Stomach (tissue), 8 donors: ENCODE measurements at regions not wholly inside any gene's neighbourhood (a gene's known extent, or its start where the extent isn't known, plus 50 kb on each side); places are given as distances from the start of the nearest gene placed in this dataset.

Experiments
- DNase-seq, 2 donors: peaks; one replicate each; pipeline versions ENCODE4 v3.0.0 to v3.0.0-alpha.2; 2013 to 2019
- H3K27ac ChIP-seq, 5 donors: fragments of 200-600 bp in 4 of 5; sonication (generic) in 4 of 5; one replicate each; pipeline ENCODE4 v1.5.1; 2013 to 2019; ENCODE audit warnings: mild to moderate bottlenecking in 1 of 5, moderate library complexity in 1 of 5
- H3K27me3 ChIP-seq, 3 donors: fragments of 200-600 bp; sonication (generic); one replicate each; pipeline ENCODE4 v1.5.1; 2017 to 2019; ENCODE audit warnings: mixed run types in 1 of 3
- H3K36me3 ChIP-seq, 4 donors: fragments of 200-600 bp; sonication (generic); 1 replicate in 3 of 4; 2 replicates in 1 of 4; pipeline ENCODE4 v1.5.1; 2016 to 2019
- H3K4me1 ChIP-seq, 4 donors: fragments of 200-600 bp; sonication (generic); one replicate each; pipeline ENCODE4 v1.5.1; 2016 to 2019
- H3K4me3 ChIP-seq, 4 donors: fragments of 200-600 bp; sonication (generic) in 3 of 4; one replicate each; pipeline ENCODE4 v1.5.1; 2016 to 2019; ENCODE audit warnings: mild to moderate bottlenecking in 1 of 4
- H3K9me3 ChIP-seq, 4 donors: fragments of 200-600 bp; sonication (generic); one replicate each; pipeline ENCODE4 v1.5.1; 2016 to 2019
- CTCF ChIP-seq, 7 experiments: fragments of 450-650 bp in 4 of 7; fragments of 200-600 bp in 3 of 7; sonication (generic) in 3 of 7; IDR thresholded peaks; one replicate each; pipeline ENCODE4 v1.5.1; 2016 to 2019; ENCODE audit warnings: antibody characterized with exemption in 7 of 7, control low read depth in 2 of 7, mild to moderate bottlenecking in 1 of 7
- EP300 ChIP-seq: sonication (generic); formaldehyde crosslinking; IDR thresholded peaks from one replicate; pipeline ENCODE4 v1.6.1; 2017; ENCODE audit warnings: antibody characterized with exemption
- POLR2A ChIP-seq, 4 donors: fragments of 450-650 bp; IDR thresholded peaks; one replicate each; pipeline ENCODE4 v1.6.1; 2016; ENCODE audit warnings: antibody characterized with exemption in 4 of 4, control low read depth in 2 of 4, mild to moderate bottlenecking in 1 of 4, moderate library complexity in 1 of 4
- POLR2AphosphoS5 ChIP-seq, 3 donors: sonication (generic); formaldehyde crosslinking; IDR thresholded peaks; one replicate each; pipeline ENCODE4 v1.6.1; 2016; ENCODE audit warnings: antibody characterized with exemption in 3 of 3
- WGBS, 5 donors: extraction: QIAGEN DNeasy Blood & Tissue Kit in 3 of 5; methylation state at CpG; one replicate each; pipeline versions ENCODE4 v1.1.5 to v1.1.7; 2013 to 2018; 5-methylcytosine and 5-hydroxymethylcytosine counted together
- intact Hi-C: fragments of 100-400 bp; cut with DNase I; formaldehyde crosslinking; loops from one replicate; pipeline ENCODE4 v1.15.1; 2023; ENCODE audit warnings: low total_unique reads
- donor health status: healthy with polysubstance abuse.
- donor health status: Bipolar disorder and iron deficiency.
- donor health status: healthy.

GRCh38 chr13:48155848-48156247 is 60.9 kb upstream of the MED4 start:
- peak in 1 of 2 donors; percentile 60 for DNase-seq
- intact Hi-C loops: no loop called here
- H3K27ac ChIP-seq: peak overlapping the region; percentile 27 to 77 (median 60)

GRCh38 chr13:48154671-48155070 is 59.8 kb upstream of the MED4 start:
- no peak for DNase-seq
- H3K36me3 ChIP-seq: no peaks in the 10 kb centered on the region
- peak overlapping the region in 1 of 5 donors; percentile 77 for H3K27ac ChIP-seq
- H3K9me3 ChIP-seq: no peaks in the 10 kb centered on the region
- TF ChIP-seq CTCF (IDR thresholded peaks at IDR 0.05): no peak
- no peak for TF ChIP-seq POLR2AphosphoS5 (IDR thresholded peaks at IDR 0.05)
- no peak for TF ChIP-seq EP300
- TF ChIP-seq POLR2A (IDR thresholded peaks at IDR 0.05): no peak
- H3K4me3 ChIP-seq: no peak overlapping the region
- WGBS, 5 donors: 93 to 98% (median 93%) methylated on average over 6 of the region's 6 CpGs
- intact Hi-C loops: no loop called here
- peaks cover 0 to 52% (median 11%) of the 10 kb centered on the region in 4 donors for H3K4me1 ChIP-seq
- H3K27me3 ChIP-seq: no peaks in the 10 kb centered on the region

More at GRCh38 chr13:48155848-48156247, 60.9 kb upstream of the MED4 start:
- Histone ChIP-seq H3K27me3 (no peaks in the 10 kb centered on the region), H3K4me3 (no peak overlapping the region), H3K36me3 (no peaks in the 10 kb centered on the region), H3K9me3 (no peaks in the 10 kb centered on the region), H3K4me1 (peaks cover 0 to 64% (median 11%) of the 10 kb centered on the region in 4 donors)
- 45 to 63% (median 59%) methylated on average over 2 of the region's 2 CpGs for WGBS, 5 donors
- TF ChIP-seq POLR2A (IDR thresholded peaks at IDR 0.05) (no peak), EP300 (no peak), POLR2AphosphoS5 (IDR thresholded peaks at IDR 0.05) (peak in 1 of 3 donors; percentile 23), CTCF (IDR thresholded peaks at IDR 0.05) (no peak)

GRCh38 chr13:48153186-48153585 is 58.3 kb upstream of the MED4 start:
- no peak for TF ChIP-seq CTCF (IDR thresholded peaks at IDR 0.05)
- TF ChIP-seq POLR2AphosphoS5 (IDR thresholded peaks at IDR 0.05): no peak
- TF ChIP-seq EP300: no peak
- no peak for TF ChIP-seq POLR2A (IDR thresholded peaks at IDR 0.05)
- H3K27ac ChIP-seq: no peak overlapping the region
- intact Hi-C loops: no loop called here
- no peaks in the 10 kb centered on the region for H3K27me3 ChIP-seq
- no peaks in the 10 kb centered on the region for H3K36me3 ChIP-seq
- peaks cover 0 to 37% (median 4%) of the 10 kb centered on the region in 4 donors for H3K4me1 ChIP-seq
- no peak overlapping the region for H3K4me3 ChIP-seq
- 70 to 80% (median 78%) methylated on average over 3 of the region's 3 CpGs for WGBS, 5 donors
- H3K9me3 ChIP-seq: no peaks in the 10 kb centered on the region
- DNase-seq: no peak

- intact Hi-C loops: no loop called here
- H3K4me1 ChIP-seq: peaks cover 0 to 24% (median 0%) of the 10 kb centered on the region in 4 donors
- peak overlapping the region in 3 of 5 donors; percentile 13 to 38 (median 25) for H3K27ac ChIP-seq
- TF ChIP-seq EP300: no peak
- no peak for TF ChIP-seq POLR2A (IDR thresholded peaks at IDR 0.05)
- no peak for TF ChIP-seq POLR2AphosphoS5 (IDR thresholded peaks at IDR 0.05)
- no peak for TF ChIP-seq CTCF (IDR thresholded peaks at IDR 0.05)
- no peaks in the 10 kb centered on the region for H3K9me3 ChIP-seq
- 70 to 76% (median 72%) methylated on average over 5 of the region's 5 CpGs for WGBS, 5 donors
- no peaks in the 10 kb centered on the region for H3K27me3 ChIP-seq
- no peak overlapping the region for H3K4me3 ChIP-seq
- DNase-seq: no peak
- no peaks in the 10 kb centered on the region for H3K36me3 ChIP-seq
Observed at GRCh38 chr13:48151363-48152161, 56.7 kb upstream of the MED4 start.
